Fibroblast of the aortic adventitia (primary cell): ENCODE measurements at regions not wholly inside any gene's neighbourhood (a gene's known extent, or its start where the extent isn't known, plus 50 kb on each side); places are given as distances from the start of the nearest gene placed in this dataset.
A peak's percentile ranks its signal among the peaks of the same experiment; 100 is the strongest.
"Not testable (repeated sequence)": the region's sequence is repeated elsewhere in the genome, so short reads cannot be mapped to it uniquely, and the experiment has no call there.

Source experiments
- DNase-seq: peaks from one replicate; pipeline ENCODE4 v3.0.0-alpha.2; 2010; ENCODE audit warnings: low read depth
- H3K4me3 ChIP-seq: 2 replicates; pipeline ENCODE4 v1.5.1; 2011; ENCODE audit warnings: low read depth, mild to moderate bottlenecking, control low read depth, low read length, moderate library complexity
- CTCF ChIP-seq: IDR thresholded peaks from 2 replicates; pipeline ENCODE4 v1.5.1; 2011; ENCODE audit warnings: mild to moderate bottlenecking, low read length, control low read depth, inconsistent platforms; ENCODE audit not compliant: insufficient read depth

- no peak for TF ChIP-seq CTCF
- no peak for DNase-seq
- no peak overlapping the region for H3K4me3 ChIP-seq
These were observed 234.1 kb upstream of the ACTBL2 start for GRCh38 chr5:57716661-57717060.

GRCh38 chr5:57715296-57715695 is 232.7 kb upstream of the ACTBL2 start:
- H3K4me3 ChIP-seq: no peak overlapping the region
- DNase-seq: peak; percentile 20
- TF ChIP-seq CTCF: no peak

- H3K4me3 ChIP-seq, DNase-seq: not testable (repeated sequence)
These were observed 230.9 kb upstream of the ACTBL2 start for GRCh38 chr5:57713535-57713934.

- no peak for DNase-seq
- H3K4me3 ChIP-seq: no peak overlapping the region
- no peak for TF ChIP-seq CTCF
These were observed 229.3 kb upstream of the ACTBL2 start for GRCh38 chr5:57711946-57712345.

GRCh38 chr5:57711471-57711870 is 228.9 kb upstream of the ACTBL2 start:
- DNase-seq: peak; percentile 67
- no peak for TF ChIP-seq CTCF

GRCh38 chr5:57710126-57710525 is 227.5 kb upstream of the ACTBL2 start:
- DNase-seq: no peak

More at GRCh38 chr5:57711471-57711870, 228.9 kb upstream of the ACTBL2 start:
- H3K4me3 ChIP-seq: no peak overlapping the region

GRCh38 chr5:57705769-57706168 is 223.2 kb upstream of the ACTBL2 start:
- H3K4me3 ChIP-seq: no peak overlapping the region
- no peak for TF ChIP-seq CTCF
- DNase-seq: no peak

More at GRCh38 chr5:57710126-57710525, 227.5 kb upstream of the ACTBL2 start:
- no peak for TF ChIP-seq CTCF
- H3K4me3 ChIP-seq: no peak overlapping the region

- DNase-seq: no peak
- TF ChIP-seq CTCF: no peak
- no peak overlapping the region for H3K4me3 ChIP-seq
These were observed 221.1 kb upstream of the ACTBL2 start for GRCh38 chr5:57703721-57704120.
